ENCODE measurements at regions not wholly inside any gene's neighbourhood (a gene's known extent, or its start where the extent isn't known, plus 50 kb on each side); places are given as distances from the start of the nearest gene placed in this dataset.

- TF ChIP-seq YY1 (IDR thresholded peaks at IDR 0.05) (no peak), CTCF (IDR thresholded peaks at IDR 0.05; ENCODE audit: low read depth, low read length, missing input control) (no peak), MAX (IDR thresholded peaks at IDR 0.05) (no peak), EGR1 (IDR thresholded peaks at IDR 0.05; ENCODE audit: low read depth in 2 of 2) (no peak), HNF4A (conservative IDR thresholded peaks at IDR 0.05) (no peak), REST (IDR thresholded peaks at IDR 0.05) (no peak), RXRA (IDR thresholded peaks at IDR 0.05) (no peak), ZBTB33 (IDR thresholded peaks at IDR 0.05) (no peak), GABPA (IDR thresholded peaks at IDR 0.05 in 1 of 2, conservative IDR thresholded peaks at IDR 0.05 in 1 of 2) (no peak), JUND (IDR thresholded peaks at IDR 0.05) (no peak), HNF4G (IDR thresholded peaks at IDR 0.05) (no peak), SP1 (IDR thresholded peaks at IDR 0.05) (no peak), FOXA2 (IDR thresholded peaks at IDR 0.05) (no peak), FOXA1 (IDR thresholded peaks at IDR 0.05) (no peak)
- no peak for DNase-seq (ENCODE audit: low spot score)
- Histone ChIP-seq H3K9ac (ENCODE audit: low read depth in 1 of 2, low read length in 2 of 2) (no peak overlapping the region), H3K36me3 (ENCODE audit: control insufficient read depth in 4 of 4, insufficient read depth in 3 of 4, low read depth in 1 of 4, low read length in 3 of 4) (no peaks in the 10 kb centered on the region), H3K4me1 (ENCODE audit: control insufficient read depth in 4 of 4, insufficient read depth in 4 of 4, low read length in 3 of 4) (no peaks in the 10 kb centered on the region), H3K27me3 (ENCODE audit: control insufficient read depth in 4 of 4, insufficient read depth in 4 of 4, low read length in 3 of 4) (no peaks in the 10 kb centered on the region), H3K9me3 (ENCODE audit: control insufficient read depth in 4 of 4, low read length in 3 of 4) (no peaks in the 10 kb centered on the region), H3K4me3 (ENCODE audit: low read depth in 1 of 3, low read length in 3 of 3) (no peak overlapping the region), H3K27ac (ENCODE audit: low read depth in 1 of 2, low read length in 2 of 2) (no peak overlapping the region)
- WGBS: 76% methylated on average over 8 of the region's 8 CpGs
Measured at GRCh38 chr1:4975856-4976255, 321.4 kb downstream of the AJAP1 start.

- H3K9ac ChIP-seq (ENCODE audit: low read depth in 1 of 2, low read length in 2 of 2): no peak overlapping the region
- DNase-seq (ENCODE audit: low spot score): no peak
- no peak for TF ChIP-seq CTCF (IDR thresholded peaks at IDR 0.05; ENCODE audit: low read depth, low read length, missing input control)
- TF ChIP-seq HNF4G (IDR thresholded peaks at IDR 0.05): no peak
- TF ChIP-seq RXRA (IDR thresholded peaks at IDR 0.05): no peak
- TF ChIP-seq MAX (IDR thresholded peaks at IDR 0.05): no peak
- TF ChIP-seq EGR1 (IDR thresholded peaks at IDR 0.05; ENCODE audit: low read depth in 2 of 2): no peak
- no peak for TF ChIP-seq FOXA1 (IDR thresholded peaks at IDR 0.05)
- no peak for TF ChIP-seq ZBTB33 (IDR thresholded peaks at IDR 0.05)
Measured at GRCh38 chr1:4974981-4975685, 320.7 kb downstream of the AJAP1 start.

More at GRCh38 chr1:4974981-4975685, 320.7 kb downstream of the AJAP1 start:
- Histone ChIP-seq H3K4me1 (ENCODE audit: control insufficient read depth in 4 of 4, insufficient read depth in 4 of 4, low read length in 3 of 4) (no peaks in the 10 kb centered on the region), H3K9me3 (ENCODE audit: control insufficient read depth in 4 of 4, low read length in 3 of 4) (no peaks in the 10 kb centered on the region), H3K36me3 (ENCODE audit: control insufficient read depth in 4 of 4, insufficient read depth in 3 of 4, low read depth in 1 of 4, low read length in 3 of 4) (no peaks in the 10 kb centered on the region), H3K27me3 (ENCODE audit: control insufficient read depth in 4 of 4, insufficient read depth in 4 of 4, low read length in 3 of 4) (no peaks in the 10 kb centered on the region), H3K4me3 (ENCODE audit: low read depth in 1 of 3, low read length in 3 of 3) (no peak overlapping the region), H3K27ac (ENCODE audit: low read depth in 1 of 2, low read length in 2 of 2) (no peak overlapping the region)
- 81% methylated on average over 12 of the region's 12 CpGs for WGBS
